Progenitor cell of endocrine pancreas (in vitro differentiated cells): ENCODE measurements at regions not wholly inside any gene's neighbourhood (a gene's known extent, or its start where the extent isn't known, plus 50 kb on each side); places are given as distances from the start of the nearest gene placed in this dataset.
A peak's percentile ranks its signal among the peaks of the same experiment; 100 is the strongest.

ENCODE experiments used
- DNase-seq: peaks from one replicate; pipeline ENCODE4 v3.0.0; 2021; ENCODE audit warnings: low spot score; ENCODE audit not compliant: unreplicated experiment
- H3K27ac Mint-ChIP-seq: 2 replicates; pipeline ENCODE4 v1.8.0; 2021; ENCODE audit warnings: mild to moderate bottlenecking, moderate library complexity, mixed read lengths
- H3K27me3 Mint-ChIP-seq: 2 replicates; pipeline ENCODE4 v1.8.0; 2021; ENCODE audit warnings: mixed read lengths
- H3K36me3 Mint-ChIP-seq: 2 replicates; pipeline ENCODE4 v1.8.0; 2022; ENCODE audit warnings: mixed read lengths; ENCODE audit not compliant: insufficient read depth
- H3K4me1 Mint-ChIP-seq: 2 replicates; pipeline ENCODE4 v1.8.0; 2021; ENCODE audit warnings: low read depth, mixed read lengths
- H3K4me3 Mint-ChIP-seq: 2 replicates; pipeline ENCODE4 v1.8.0; 2021; ENCODE audit warnings: low read depth, mild to moderate bottlenecking, moderate library complexity, mixed read lengths
- H3K9me3 Mint-ChIP-seq: 2 replicates; pipeline ENCODE4 v1.8.0; 2021; ENCODE audit warnings: low read depth, mixed read lengths
- CTCF ChIP-seq: fragments of 200-600 bp; sonication (generic); IDR thresholded peaks from one replicate; pipeline ENCODE4 v1.5.0; 2021; ENCODE audit warnings: antibody characterized with exemption, mild to moderate bottlenecking; ENCODE audit not compliant: unreplicated experiment

- no peak for DNase-seq
- no peak overlapping the region for H3K4me3 Mint-ChIP-seq
- H3K27me3 Mint-ChIP-seq: peaks cover 4% of the 10 kb centered on the region
- no peak overlapping the region for H3K27ac Mint-ChIP-seq
- H3K36me3 Mint-ChIP-seq: no peaks in the 10 kb centered on the region
- H3K9me3 Mint-ChIP-seq: no peaks in the 10 kb centered on the region
- H3K4me1 Mint-ChIP-seq: peaks cover 42% of the 10 kb centered on the region
- no peak for TF ChIP-seq CTCF
These were observed 56.1 kb upstream of the F3 start for GRCh38 chr1:94597701-94598100.

- Mint-ChIP-seq H3K9me3 (no peaks in the 10 kb centered on the region), H3K27ac (peak overlapping the region; percentile 12), H3K4me1 (peaks cover 41% of the 10 kb centered on the region), H3K27me3 (peaks cover 4% of the 10 kb centered on the region), H3K36me3 (no peaks in the 10 kb centered on the region), H3K4me3 (no peak overlapping the region)
- TF ChIP-seq CTCF: no peak
- DNase-seq: no peak
These were observed 54.7 kb upstream of the F3 start for GRCh38 chr1:94596260-94596659.

- Mint-ChIP-seq H3K4me1 (peaks cover 44% of the 10 kb centered on the region), H3K36me3 (no peaks in the 10 kb centered on the region), H3K27me3 (peaks cover 4% of the 10 kb centered on the region), H3K27ac (peak overlapping the region; percentile 12), H3K4me3 (no peak overlapping the region), H3K9me3 (no peaks in the 10 kb centered on the region)
- TF ChIP-seq CTCF: no peak
- no peak for DNase-seq
These were observed 54.1 kb upstream of the F3 start for GRCh38 chr1:94595658-94596057.

GRCh38 chr1:94593611-94594010 lies 52.1 kb upstream of the F3 start:
- no peaks in the 10 kb centered on the region for H3K36me3 Mint-ChIP-seq
- DNase-seq: no peak
- no peaks in the 10 kb centered on the region for H3K9me3 Mint-ChIP-seq
- H3K27me3 Mint-ChIP-seq: no peaks in the 10 kb centered on the region
- H3K4me1 Mint-ChIP-seq: peaks cover 55% of the 10 kb centered on the region
- H3K27ac Mint-ChIP-seq: no peak overlapping the region
- H3K4me3 Mint-ChIP-seq: no peak overlapping the region
- no peak for TF ChIP-seq CTCF

- Mint-ChIP-seq H3K27ac (no peak overlapping the region), H3K4me1 (peaks cover 55% of the 10 kb centered on the region), H3K27me3 (no peaks in the 10 kb centered on the region), H3K4me3 (no peak overlapping the region), H3K9me3 (no peaks in the 10 kb centered on the region), H3K36me3 (no peaks in the 10 kb centered on the region)
- TF ChIP-seq CTCF: no peak
- DNase-seq: no peak
These were observed 51.0 kb upstream of the F3 start for GRCh38 chr1:94592571-94592920.
